CD4-positive, alpha-beta T cell treated with Interleukin-4 for 1 hour (primary cell): ENCODE measurements at regions not wholly inside any gene's neighbourhood (a gene's known extent, or its start where the extent isn't known, plus 50 kb on each side); places are given as distances from the start of the nearest gene placed in this dataset.
"Not testable (repeated sequence)": the region's sequence is repeated elsewhere in the genome, so short reads cannot be mapped to it uniquely, and the experiment has no call there.

ENCODE experiments used
- DNase-seq, 2 donors: peaks; one replicate each; pipeline ENCODE4 v3.0.0-alpha.2; 2020 to 2022

DNA sequence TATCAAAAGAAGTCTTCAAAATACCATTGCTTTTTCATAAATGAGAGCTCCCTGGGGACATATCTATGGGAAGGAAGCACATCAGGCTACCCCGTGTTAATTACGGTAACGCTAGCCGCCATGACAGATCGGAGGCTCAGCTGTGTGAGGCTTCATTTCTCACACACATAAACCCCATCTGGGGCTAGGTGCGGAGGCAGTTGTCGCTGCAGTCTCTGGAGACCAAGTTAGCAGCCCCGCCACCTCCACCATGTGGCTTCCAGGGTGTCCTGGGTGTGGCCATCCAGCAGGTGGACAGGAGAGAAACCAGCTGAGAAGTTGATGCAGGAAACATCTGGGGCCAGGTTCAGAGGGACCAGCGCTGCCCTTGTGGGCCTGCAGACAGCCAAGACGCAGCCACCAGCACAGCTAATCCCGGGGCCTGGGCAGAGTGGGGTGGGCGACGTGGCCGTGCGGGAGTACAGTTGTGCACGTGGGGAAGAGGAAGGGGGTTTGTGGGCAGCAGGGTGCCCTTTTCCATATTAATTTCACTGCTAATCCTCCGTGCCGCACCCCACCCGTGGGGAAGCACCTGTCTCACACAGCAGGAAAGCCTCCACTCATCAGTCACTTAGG lies 426.5 kb downstream of the IRX1 start:
- no peak for DNase-seq

DNA sequence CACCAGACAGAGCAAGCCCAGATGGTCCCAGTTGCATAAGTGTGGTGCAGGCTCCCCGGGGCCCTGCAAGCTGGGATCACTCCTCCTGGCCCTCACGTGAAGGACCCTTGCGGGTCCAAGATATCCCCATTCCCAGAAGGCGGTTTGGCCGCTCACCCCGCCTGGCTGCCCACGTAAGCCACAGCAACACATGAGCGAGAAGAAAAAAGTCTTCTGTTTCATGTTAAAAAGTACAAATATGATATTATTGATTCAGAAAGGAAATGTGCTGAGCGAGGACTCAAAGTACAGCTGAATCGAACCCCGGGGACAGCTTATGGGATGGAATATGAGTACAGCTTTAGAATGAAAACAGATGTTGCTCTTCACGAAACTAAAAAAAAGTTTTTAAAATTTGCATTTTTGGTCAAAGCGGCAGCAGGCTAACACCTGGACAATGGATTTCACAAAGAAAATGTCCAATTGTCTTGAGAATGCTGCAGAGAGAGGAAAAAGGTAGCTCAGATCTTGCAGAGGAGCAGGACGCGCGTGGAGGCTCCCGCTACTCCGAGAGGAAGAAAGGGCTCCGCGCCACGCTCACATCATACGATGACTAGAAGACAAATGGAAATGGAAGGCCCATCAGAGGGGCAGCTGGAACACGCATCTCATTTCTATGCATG lies 427.6 kb downstream of the IRX1 start:
- DNase-seq = no peak

- DNase-seq = no peak
These were observed 428.2 kb downstream of the IRX1 start for GRCh38 chr5:4023753-4024335.

GRCh38 chr5:4027088-4027734 lies 431.6 kb downstream of the IRX1 start:
- no peak for DNase-seq

- no peak for DNase-seq
These were observed 432.8 kb downstream of the IRX1 start for GRCh38 chr5:4028384-4028783.

DNA sequence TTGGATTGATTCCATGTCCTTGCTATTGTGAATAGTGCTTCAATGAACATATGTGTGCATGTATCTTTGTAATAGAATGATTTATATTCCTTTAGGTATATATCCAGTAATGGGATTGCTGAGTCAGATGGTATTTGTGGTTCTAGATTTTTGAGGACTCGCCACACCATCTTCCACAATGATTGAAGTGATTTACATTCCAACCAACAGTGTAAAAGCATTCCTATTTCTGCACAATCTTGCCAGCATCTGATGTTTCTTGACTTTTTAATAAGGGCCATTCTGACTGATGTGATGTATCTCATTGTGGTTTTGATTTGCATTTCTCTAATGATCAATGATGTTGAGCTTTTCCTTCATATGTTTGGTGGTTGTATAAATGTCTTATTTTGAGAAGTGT lies 437.9 kb downstream of the IRX1 start:
- DNase-seq = not testable (repeated sequence)

- no peak for DNase-seq
These were observed 441.2 kb downstream of the IRX1 start for GRCh38 chr5:4036861-4037260.

DNA sequence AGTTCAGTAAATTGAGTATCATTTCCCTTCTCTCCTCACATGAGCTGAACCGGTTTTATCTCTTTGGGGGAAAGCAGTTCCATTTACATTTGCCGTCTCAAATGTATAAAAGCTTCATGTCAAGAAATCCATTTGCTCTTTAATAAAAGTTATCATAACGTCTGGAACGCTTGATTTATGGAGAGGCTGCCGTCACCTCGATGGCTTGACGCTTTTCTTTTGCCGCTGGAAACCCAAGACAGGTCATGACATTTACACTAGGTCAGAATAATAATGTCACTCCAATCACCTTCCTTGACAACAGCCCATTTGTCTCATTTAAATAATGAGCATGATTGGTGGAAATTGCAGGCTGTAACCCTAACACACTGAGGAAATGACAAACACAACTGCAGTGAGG lies 443.4 kb downstream of the IRX1 start:
- no peak for DNase-seq

- DNase-seq = no peak
These were observed 446.7 kb downstream of the IRX1 start for GRCh38 chr5:4042311-4042710.

DNA sequence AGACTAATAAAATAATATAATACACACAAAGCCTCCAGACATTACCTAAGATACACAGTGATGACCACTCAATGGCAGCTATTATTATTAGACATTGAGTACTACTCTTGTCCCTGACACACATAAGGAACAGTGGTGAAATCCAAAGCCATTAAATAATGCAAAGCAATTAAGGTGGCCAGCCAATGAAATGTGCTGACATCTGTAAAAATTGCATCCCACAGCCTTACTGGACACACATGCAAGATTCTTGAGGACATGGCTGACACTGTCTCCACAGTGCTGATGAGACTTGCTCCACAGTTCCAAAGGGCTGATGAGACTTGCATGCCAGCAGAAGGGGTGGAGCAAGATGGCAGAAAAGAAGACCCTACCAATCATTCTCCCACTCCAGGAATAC lies 447.5 kb downstream of the IRX1 start:
- no peak for DNase-seq

DNA sequence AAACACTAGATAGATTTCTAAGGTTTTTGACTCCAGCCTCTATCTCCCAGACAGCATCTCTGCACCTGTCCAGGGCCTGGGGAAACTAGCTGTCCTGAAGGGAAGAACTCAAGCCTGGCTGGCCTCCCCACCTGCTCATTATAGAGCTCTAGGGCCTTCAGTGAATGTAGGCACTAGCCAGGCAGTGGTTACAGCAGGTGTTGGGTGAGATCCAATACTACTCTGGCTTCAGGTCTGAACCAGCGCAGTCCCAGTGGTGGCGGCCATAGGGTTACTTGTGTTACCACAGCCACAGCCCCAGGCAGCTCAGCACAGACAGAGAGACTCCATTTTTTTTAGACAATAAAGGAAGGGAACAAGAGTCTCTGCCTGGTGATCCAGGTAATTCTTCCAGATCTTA lies 449.2 kb downstream of the IRX1 start:
- DNase-seq = no peak

DNA sequence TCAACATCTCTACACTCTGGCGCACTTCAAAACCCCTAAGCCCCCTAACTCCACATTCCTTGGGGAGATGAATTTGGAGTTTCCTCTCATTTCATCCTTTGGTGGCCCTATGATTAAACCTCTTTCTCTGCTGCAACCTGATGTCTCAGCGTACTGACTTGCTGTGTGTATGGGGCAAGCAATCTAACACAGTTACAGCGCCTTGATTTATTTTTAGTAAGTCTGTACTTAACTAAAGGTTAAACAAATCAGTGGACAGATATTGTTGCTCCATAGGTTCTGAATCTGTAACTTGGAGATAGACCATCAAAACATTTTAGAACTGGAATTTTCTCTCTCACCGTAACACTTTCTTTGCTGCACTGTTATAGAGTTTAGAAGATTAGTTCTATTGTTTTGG lies 452.8 kb downstream of the IRX1 start:
- DNase-seq = no peak

DNA sequence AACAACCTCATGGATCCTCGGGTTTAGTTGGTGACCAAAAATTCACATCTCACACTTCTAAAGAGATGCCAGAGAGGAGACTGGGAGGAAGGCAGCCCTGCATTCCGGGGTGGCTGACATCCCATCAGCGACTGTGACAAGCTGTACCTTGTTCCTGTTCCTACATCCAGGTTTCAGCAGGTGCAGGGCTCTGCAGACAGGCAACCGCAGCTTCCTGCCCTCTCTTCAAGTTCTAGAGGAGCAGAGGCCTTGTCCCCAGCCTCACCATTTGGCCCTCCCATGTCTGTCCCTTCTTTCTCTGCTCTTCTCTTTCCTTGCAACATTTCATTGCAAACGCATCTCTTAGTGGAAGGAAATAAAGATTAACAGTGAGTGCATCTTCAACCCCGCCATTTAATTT lies 454.6 kb downstream of the IRX1 start:
- DNase-seq = no peak

GRCh38 chr5:4053136-4053535 lies 457.5 kb downstream of the IRX1 start:
- no peak for DNase-seq

GRCh38 chr5:4054092-4054491 lies 458.5 kb downstream of the IRX1 start:
- DNase-seq = no peak

DNA sequence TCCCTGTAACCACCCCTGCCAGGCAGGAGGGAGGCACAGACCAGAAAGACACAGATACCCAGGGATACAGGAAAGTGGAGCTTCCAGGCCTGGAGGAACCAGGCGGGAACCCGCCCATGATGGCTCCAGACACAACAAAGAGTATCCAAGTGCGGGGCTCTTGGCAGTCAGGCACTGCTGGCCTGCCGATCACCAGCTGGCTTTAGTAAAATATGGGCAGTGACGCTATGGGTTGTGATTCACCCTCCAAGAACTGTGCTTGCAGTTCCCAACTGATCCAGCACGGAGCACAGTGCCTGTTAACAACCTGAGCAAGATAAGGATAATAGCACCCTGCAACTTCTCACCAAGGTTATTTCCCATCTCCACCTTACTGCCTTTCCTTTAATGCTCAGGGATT lies 463.3 kb downstream of the IRX1 start:
- no peak for DNase-seq

DNA sequence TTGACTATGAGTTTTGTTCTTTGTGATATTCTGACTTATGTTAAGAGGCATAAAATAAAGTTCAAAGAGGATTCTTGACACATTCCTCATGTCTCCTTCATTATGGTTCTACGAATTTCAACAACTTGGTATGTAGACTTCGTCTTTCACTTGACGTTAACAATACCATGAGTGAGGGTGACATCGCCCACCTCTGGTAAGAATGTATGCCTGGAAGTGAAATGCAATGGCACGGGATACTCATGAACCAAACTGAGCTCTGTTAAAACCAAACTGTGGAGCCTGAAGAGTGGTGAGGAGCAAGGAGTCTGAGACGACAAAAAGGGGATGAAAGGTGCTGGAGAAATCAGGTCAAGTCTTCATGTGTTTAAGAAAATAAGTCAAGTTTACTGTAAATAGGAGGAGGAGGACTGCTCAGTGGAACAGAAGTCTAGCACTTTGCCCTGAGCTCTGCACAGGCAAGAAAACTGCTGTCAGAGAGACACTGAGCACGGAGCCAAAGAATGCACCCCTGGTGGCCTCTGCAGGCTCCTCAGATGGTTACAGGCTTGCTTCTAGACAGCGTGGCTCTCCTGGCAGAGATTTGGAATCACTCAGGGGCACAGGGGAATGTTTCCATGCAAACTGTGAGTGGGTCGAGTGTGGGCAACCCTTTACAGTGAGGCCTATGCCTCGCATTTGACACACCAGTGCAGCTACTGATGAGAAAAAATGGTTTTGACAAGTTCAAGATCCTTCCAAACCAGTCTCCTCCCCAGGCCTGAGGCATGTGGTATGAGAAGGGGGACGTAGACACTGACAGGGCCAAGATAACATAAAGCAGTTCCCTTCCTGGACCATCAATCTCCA lies 470.1 kb downstream of the IRX1 start:
- no peak for DNase-seq

- no peak for DNase-seq
These were observed 472.5 kb downstream of the IRX1 start for GRCh38 chr5:4068171-4068570.

GRCh38 chr5:4078544-4078943 lies 482.9 kb downstream of the IRX1 start:
- no peak for DNase-seq

GRCh38 chr5:4079831-4080230 lies 484.2 kb downstream of the IRX1 start:
- DNase-seq = no peak

- no peak for DNase-seq
These were observed 484.7 kb downstream of the IRX1 start for GRCh38 chr5:4080370-4080769.

- no peak for DNase-seq
These were observed 485.4 kb downstream of the IRX1 start for GRCh38 chr5:4081059-4081458.

DNA sequence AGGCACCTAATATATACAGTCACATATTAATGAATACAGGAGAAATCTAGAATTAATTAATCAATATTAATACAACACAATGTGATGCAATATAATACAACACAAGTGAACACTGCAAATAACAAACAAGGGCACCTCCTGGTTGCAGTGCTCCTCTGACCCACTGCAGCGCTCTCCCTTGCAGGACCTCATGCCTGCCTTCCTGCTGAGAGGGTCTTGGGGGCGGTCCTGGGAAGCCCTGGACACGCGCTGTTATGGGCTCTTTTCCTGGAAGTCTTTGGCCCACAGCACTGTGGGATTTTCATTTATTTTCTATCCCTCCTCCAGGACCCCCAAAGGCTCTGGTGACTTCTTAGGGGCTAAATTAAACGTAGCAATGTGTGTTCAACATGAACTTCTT lies 485.8 kb downstream of the IRX1 start:
- DNase-seq = no peak
